ENCODE measurements at regions not wholly inside any gene's neighbourhood (a gene's known extent, or its start where the extent isn't known, plus 50 kb on each side); places are given as distances from the start of the nearest gene placed in this dataset.

GRCh38 chr3:162721736-162722135 is 1225.1 kb downstream of the OTOL1 start:
- no peak for TF ChIP-seq KDM3A (CRISPR knock-in tag; IDR thresholded peaks at IDR 0.05; ENCODE audit: low read depth)
- TF ChIP-seq, protein P1, sequence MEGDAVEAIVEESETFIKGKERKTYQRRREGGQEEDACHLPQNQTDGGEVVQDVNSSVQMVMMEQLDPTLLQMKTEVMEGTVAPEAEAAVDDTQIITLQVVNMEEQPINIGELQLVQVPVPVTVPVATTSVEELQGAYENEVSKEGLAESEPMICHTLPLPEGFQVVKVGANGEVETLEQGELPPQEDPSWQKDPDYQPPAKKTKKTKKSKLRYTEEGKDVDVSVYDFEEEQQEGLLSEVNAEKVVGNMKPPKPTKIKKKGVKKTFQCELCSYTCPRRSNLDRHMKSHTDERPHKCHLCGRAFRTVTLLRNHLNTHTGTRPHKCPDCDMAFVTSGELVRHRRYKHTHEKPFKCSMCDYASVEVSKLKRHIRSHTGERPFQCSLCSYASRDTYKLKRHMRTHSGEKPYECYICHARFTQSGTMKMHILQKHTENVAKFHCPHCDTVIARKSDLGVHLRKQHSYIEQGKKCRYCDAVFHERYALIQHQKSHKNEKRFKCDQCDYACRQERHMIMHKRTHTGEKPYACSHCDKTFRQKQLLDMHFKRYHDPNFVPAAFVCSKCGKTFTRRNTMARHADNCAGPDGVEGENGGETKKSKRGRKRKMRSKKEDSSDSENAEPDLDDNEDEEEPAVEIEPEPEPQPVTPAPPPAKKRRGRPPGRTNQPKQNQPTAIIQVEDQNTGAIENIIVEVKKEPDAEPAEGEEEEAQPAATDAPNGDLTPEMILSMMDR (CRISPR knock-in tag; IDR thresholded peaks at IDR 0.05) = no peak
- no peak for TF ChIP-seq ZNF33B (CRISPR knock-in tag; IDR thresholded peaks at IDR 0.05)
- no peak for TF ChIP-seq KDM4B (CRISPR knock-in tag; IDR thresholded peaks at IDR 0.05)
- no peak for TF ChIP-seq EZH2 (conservative IDR thresholded peaks at IDR 0.05; ENCODE audit: low read depth, low read length)
- TF ChIP-seq ZSCAN21 (CRISPR knock-in tag; IDR thresholded peaks at IDR 0.05; ENCODE audit: borderline replicate concordance) = no peak
- no peak for TF ChIP-seq PAWR (CRISPR knock-in tag; IDR thresholded peaks at IDR 0.05; ENCODE audit: borderline replicate concordance)
- TF ChIP-seq ZNF747 (CRISPR knock-in tag; IDR thresholded peaks at IDR 0.05; ENCODE audit: borderline replicate concordance) = no peak

Data from HepG2 (cell line).